ENCODE measurements at regions not wholly inside any gene's neighbourhood (a gene's known extent, or its start where the extent isn't known, plus 50 kb on each side); places are given as distances from the start of the nearest gene placed in this dataset.

GRCh38 chr18:40402052-40402451 lies 1553.0 kb upstream of the PIK3C3 start:
- Histone ChIP-seq H3K27ac (ENCODE audit: insufficient read depth, low read depth, low read length) (no peak overlapping the region), H3K9ac (replicated peaks; ENCODE audit: extremely low read depth, insufficient read depth, low read length) (no peak overlapping the region), H3K4me1 (ENCODE audit: control insufficient read depth, extremely low read depth, insufficient read depth, low read length) (no peaks in the 10 kb centered on the region), H3K9me1 (replicated peaks; ENCODE audit: control insufficient read depth, extremely low read depth, insufficient read depth, low read length) (no peaks in the 10 kb centered on the region), H4K20me1 (replicated peaks; ENCODE audit: control insufficient read depth, extremely low read depth, insufficient read depth, low read length) (no peaks in the 10 kb centered on the region), H3K4me2 (ENCODE audit: insufficient read depth, low read length) (no peak overlapping the region), H2AFZ (ENCODE audit: low read depth, low read length) (no peak overlapping the region), H3K4me3 (replicated peaks in 1 of 3; ENCODE audit: insufficient read depth in 1 of 3, low read depth in 1 of 3, low read length in 3 of 3) (no peak overlapping the region), H3K27me3 (ENCODE audit: control insufficient read depth in 2 of 2, insufficient read depth in 2 of 2, low read length in 2 of 2) (peaks cover 0 to 2% of the 10 kb centered on the region in 2 experiments), H3K79me2 (ENCODE audit: control insufficient read depth, insufficient read depth, low read length) (no peaks in the 10 kb centered on the region), H3K36me3 (ENCODE audit: control insufficient read depth in 2 of 2, extremely low read depth in 1 of 2, insufficient read depth in 2 of 2, low read length in 2 of 2) (no peaks in the 10 kb centered on the region), H3K9me3 (replicated peaks; ENCODE audit: control insufficient read depth, insufficient read depth, low read length) (no peaks in the 10 kb centered on the region)
- DNase-seq (ENCODE audit: low read depth, low spot score) (no peak), FAIRE-seq (no peak)
- dilution Hi-C loops (cut with MboI; ENCODE audit: extremely low pct_ligation_motif_present, low sequenced_read_pairs) (no loop called here), intact Hi-C loops (cut with micrococcal nuclease) (no loop called here)
- no TSS peak for BruUV-seq (replicated peaks)
- no peak for TF ChIP-seq POLR2A (IDR thresholded peaks at IDR 0.05; ENCODE audit: low read depth, low read length)
- no peak for TF ChIP-seq MYC (IDR thresholded peaks at IDR 0.05; ENCODE audit: low read depth, low read length)
- TF ChIP-seq MAX (IDR thresholded peaks at IDR 0.05; ENCODE audit: insufficient read depth, insufficient read length), result no peak
- no peak for TF ChIP-seq CTCF (IDR thresholded peaks at IDR 0.05; ENCODE audit: extremely low read depth in 1 of 2, insufficient read depth in 1 of 2, low read depth in 1 of 2, low read length in 2 of 2)
- no peak for TF ChIP-seq GATA2 (IDR thresholded peaks at IDR 0.05; ENCODE audit: insufficient read depth, insufficient read length, low read depth, low read length)
- no peak for TF ChIP-seq POLR2AphosphoS5 (IDR thresholded peaks at IDR 0.05; ENCODE audit: insufficient read depth, low read depth, low read length)
- no peak for TF ChIP-seq EZH2 (IDR thresholded peaks at IDR 0.05; ENCODE audit: borderline replicate concordance, low read depth, low read length, severe bottlenecking)
- no peak for TF ChIP-seq JUN (IDR thresholded peaks at IDR 0.05; ENCODE audit: borderline replicate concordance, insufficient read depth, insufficient read length, low read depth)
- TF ChIP-seq FOS (IDR thresholded peaks at IDR 0.05; ENCODE audit: borderline replicate concordance, insufficient read depth, low read length), result no peak
- CTCF ChIA-PET, result interaction anchor here (2.6 kb wide), 1 partner anchor 11 kb away, joined by 9 read pairs; no protein-coding TSS in a partner anchor
- POLR2A ChIA-PET, result no interaction called here

Measured in endothelial cell of umbilical vein (primary cell).